Liver (tissue), 8 donors: ENCODE measurements at regions not wholly inside any gene's neighbourhood (a gene's known extent, or its start where the extent isn't known, plus 50 kb on each side); places are given as distances from the start of the nearest gene placed in this dataset.

Experiments used
- DNase-seq: peaks from one replicate; pipeline ENCODE4 v3.0.0-alpha.2; 2017; ENCODE audit warnings: low spot score
- H3K27ac ChIP-seq, 2 donors: one replicate each; pipeline ENCODE4 v1.7.0; 2013; ENCODE audit warnings: inconsistent platforms in 2 of 2, low read length in 2 of 2, control low read depth in 1 of 2, low read depth in 1 of 2, mild to moderate bottlenecking in 1 of 2
- H3K27me3 ChIP-seq, 4 donors: one replicate each; pipeline versions ENCODE4 v1.6.1 to v1.7.0; 2013; ENCODE audit warnings: low read length in 3 of 4, inconsistent platforms in 1 of 4, mild to moderate bottlenecking in 1 of 4, moderate library complexity in 1 of 4; ENCODE audit not compliant: control insufficient read depth in 4 of 4, insufficient read depth in 4 of 4
- H3K36me3 ChIP-seq, 4 donors: one replicate each; pipeline versions ENCODE4 v1.6.1 to v1.7.0; 2013; ENCODE audit warnings: low read length in 3 of 4, mild to moderate bottlenecking in 3 of 4, low read depth in 1 of 4, moderate library complexity in 1 of 4; ENCODE audit not compliant: control insufficient read depth in 4 of 4, insufficient read depth in 3 of 4
- H3K4me1 ChIP-seq, 4 donors: one replicate each; pipeline versions ENCODE4 v1.6.1 to v1.7.0; 2013; ENCODE audit warnings: low read length in 3 of 4, mild to moderate bottlenecking in 3 of 4, moderate library complexity in 1 of 4; ENCODE audit not compliant: control insufficient read depth in 4 of 4, insufficient read depth in 4 of 4
- H3K4me3 ChIP-seq, 3 donors: one replicate each; pipeline versions ENCODE4 v1.6.1 to v1.7.0; 2013; ENCODE audit warnings: low read length in 3 of 3, control low read depth in 1 of 3, low read depth in 1 of 3, mild to moderate bottlenecking in 1 of 3
- H3K9ac ChIP-seq, 2 donors: one replicate each; pipeline ENCODE4 v1.7.0; 2013; ENCODE audit warnings: low read length in 2 of 2, mild to moderate bottlenecking in 2 of 2, moderate library complexity in 2 of 2, control low read depth in 1 of 2, low read depth in 1 of 2
- H3K9me3 ChIP-seq, 4 donors: one replicate each; pipeline versions ENCODE4 v1.6.1 to v1.7.0; 2013; ENCODE audit warnings: low read length in 3 of 4; ENCODE audit not compliant: control insufficient read depth in 4 of 4
- FOXA1 ChIP-seq: IDR thresholded peaks from 2 replicates; pipeline ENCODE4 v1.6.1; 2016; ENCODE audit warnings: antibody characterized with exemption
- FOXA2 ChIP-seq: IDR thresholded peaks from 2 replicates; pipeline ENCODE4 v1.6.1; 2016; ENCODE audit warnings: antibody characterized with exemption
- GABPA ChIP-seq, 2 donors: IDR thresholded peaks in 1 of 2; conservative IDR thresholded peaks in 1 of 2; 2 replicates each; pipeline ENCODE4 v1.6.1; 2016; ENCODE audit warnings: antibody characterized with exemption in 2 of 2, mild to moderate bottlenecking in 1 of 2, moderate library complexity in 1 of 2
- HNF4A ChIP-seq, 2 donors: conservative IDR thresholded peaks; 2 replicates each; pipeline ENCODE4 v1.6.1; 2016; ENCODE audit warnings: antibody characterized with exemption in 2 of 2, mild to moderate bottlenecking in 2 of 2
- HNF4G ChIP-seq: IDR thresholded peaks from 2 replicates; pipeline ENCODE4 v1.6.1; 2016; ENCODE audit warnings: antibody characterized with exemption
- JUND ChIP-seq, 2 donors: IDR thresholded peaks; 2 replicates each; pipeline ENCODE4 v1.6.1; 2016; ENCODE audit warnings: antibody characterized with exemption in 2 of 2
- NR2F2 ChIP-seq: IDR thresholded peaks from 2 replicates; pipeline ENCODE4 v1.6.1; 2016; ENCODE audit warnings: antibody characterized with exemption
- RAD21 ChIP-seq, 2 donors: IDR thresholded peaks; 2 replicates each; pipeline ENCODE4 v1.6.1; 2016; ENCODE audit warnings: antibody characterized with exemption in 2 of 2, mild to moderate bottlenecking in 2 of 2
- RXRA ChIP-seq, 2 donors: IDR thresholded peaks; 2 replicates each; pipeline ENCODE4 v1.6.1; 2017 to 2018; ENCODE audit warnings: antibody characterized with exemption in 2 of 2, mild to moderate bottlenecking in 1 of 2
- SP1 ChIP-seq: IDR thresholded peaks from 2 replicates; pipeline ENCODE4 v1.6.1; 2018; ENCODE audit warnings: antibody characterized with exemption, mild to moderate bottlenecking
- TAF1 ChIP-seq: conservative IDR thresholded peaks from 2 replicates; pipeline ENCODE4 v1.6.1; 2016; ENCODE audit warnings: antibody characterized with exemption, mild to moderate bottlenecking
- YY1 ChIP-seq: IDR thresholded peaks from 2 replicates; pipeline ENCODE4 v1.6.1; 2016; ENCODE audit warnings: antibody characterized with exemption, mild to moderate bottlenecking
- WGBS: extraction: QIAGEN DNeasy Blood & Tissue Kit; methylation state at CpG from one replicate; pipeline ENCODE4 v1.1.7; 2013; 5-methylcytosine and 5-hydroxymethylcytosine counted together
- TF ChIP-seq, protein P1 (sequence below): fragments of 150-350 bp; IDR thresholded peaks from 2 replicates; pipeline ENCODE4 v1.5.1; 2017; ENCODE audit warnings: improper control_type of control experiment, low read depth, low read length; ENCODE audit not compliant: missing input control
- TF ChIP-seq, protein P2 (sequence below): IDR thresholded peaks from 2 replicates; pipeline ENCODE4 v1.6.1; 2016; ENCODE audit warnings: antibody characterized with exemption
- TF ChIP-seq, protein P3 (sequence below): IDR thresholded peaks from 2 replicates; pipeline ENCODE4 v1.6.1; 2016; ENCODE audit warnings: antibody characterized with exemption
- TF ChIP-seq, protein P4 (sequence below): IDR thresholded peaks from 2 replicates; pipeline ENCODE4 v1.6.1; 2016; ENCODE audit warnings: antibody characterized with exemption
- TF ChIP-seq, protein P5 (sequence below): IDR thresholded peaks from 2 replicates; pipeline ENCODE4 v1.6.1; 2016; ENCODE audit warnings: antibody characterized with exemption, mild to moderate bottlenecking
- donor health status: healthy.
- donor health status: healthy.
- donor health status: healthy.
- donor health status: healthy.
- donor health status: healthy.

GRCh38 chr10:70992436-70992835, 104.1 kb upstream of the PCBD1 start (continued):
- TF ChIP-seq, protein P1, sequence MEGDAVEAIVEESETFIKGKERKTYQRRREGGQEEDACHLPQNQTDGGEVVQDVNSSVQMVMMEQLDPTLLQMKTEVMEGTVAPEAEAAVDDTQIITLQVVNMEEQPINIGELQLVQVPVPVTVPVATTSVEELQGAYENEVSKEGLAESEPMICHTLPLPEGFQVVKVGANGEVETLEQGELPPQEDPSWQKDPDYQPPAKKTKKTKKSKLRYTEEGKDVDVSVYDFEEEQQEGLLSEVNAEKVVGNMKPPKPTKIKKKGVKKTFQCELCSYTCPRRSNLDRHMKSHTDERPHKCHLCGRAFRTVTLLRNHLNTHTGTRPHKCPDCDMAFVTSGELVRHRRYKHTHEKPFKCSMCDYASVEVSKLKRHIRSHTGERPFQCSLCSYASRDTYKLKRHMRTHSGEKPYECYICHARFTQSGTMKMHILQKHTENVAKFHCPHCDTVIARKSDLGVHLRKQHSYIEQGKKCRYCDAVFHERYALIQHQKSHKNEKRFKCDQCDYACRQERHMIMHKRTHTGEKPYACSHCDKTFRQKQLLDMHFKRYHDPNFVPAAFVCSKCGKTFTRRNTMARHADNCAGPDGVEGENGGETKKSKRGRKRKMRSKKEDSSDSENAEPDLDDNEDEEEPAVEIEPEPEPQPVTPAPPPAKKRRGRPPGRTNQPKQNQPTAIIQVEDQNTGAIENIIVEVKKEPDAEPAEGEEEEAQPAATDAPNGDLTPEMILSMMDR, result no peak
- TF ChIP-seq SP1 (no peak), JUND (IDR thresholded peaks at IDR 0.05) (no peak)

DNA sequence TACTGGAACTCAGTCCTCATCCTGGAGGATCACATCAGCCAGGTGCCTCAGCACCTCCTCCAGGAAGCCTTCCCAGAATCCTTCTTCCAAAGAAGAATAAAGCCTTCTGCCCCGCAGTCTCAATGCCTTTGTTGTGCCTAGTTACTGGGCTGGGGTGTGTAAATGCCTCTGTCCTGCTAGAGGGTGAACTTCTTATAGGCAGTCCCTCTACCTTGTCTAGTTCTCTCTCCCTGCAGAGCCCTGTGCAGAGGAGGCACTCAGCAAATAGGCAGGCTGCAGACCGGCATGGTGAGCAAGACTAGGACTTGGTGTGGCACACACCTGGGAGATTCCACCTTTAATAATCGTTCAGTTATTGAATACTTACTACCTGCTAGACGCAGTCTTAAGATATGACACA, 104.7 kb upstream of the PCBD1 start:
- Histone ChIP-seq H3K36me3 (no peaks in the 10 kb centered on the region), H3K27ac (no peak overlapping the region), H3K4me1 (no peaks in the 10 kb centered on the region), H3K27me3 (no peaks in the 10 kb centered on the region), H3K9ac (no peak overlapping the region), H3K4me3 (no peak overlapping the region), H3K9me3 (no peaks in the 10 kb centered on the region)
- DNase-seq, result no peak
- 88% methylated on average over 4 of the region's 4 CpGs for WGBS
- TF ChIP-seq RXRA (IDR thresholded peaks at IDR 0.05), result no peak
- TF ChIP-seq YY1, result no peak
- no peak for TF ChIP-seq SP1
- no peak for TF ChIP-seq HNF4G
- no peak for TF ChIP-seq HNF4A (conservative IDR thresholded peaks at IDR 0.05)
- TF ChIP-seq, protein P2, sequence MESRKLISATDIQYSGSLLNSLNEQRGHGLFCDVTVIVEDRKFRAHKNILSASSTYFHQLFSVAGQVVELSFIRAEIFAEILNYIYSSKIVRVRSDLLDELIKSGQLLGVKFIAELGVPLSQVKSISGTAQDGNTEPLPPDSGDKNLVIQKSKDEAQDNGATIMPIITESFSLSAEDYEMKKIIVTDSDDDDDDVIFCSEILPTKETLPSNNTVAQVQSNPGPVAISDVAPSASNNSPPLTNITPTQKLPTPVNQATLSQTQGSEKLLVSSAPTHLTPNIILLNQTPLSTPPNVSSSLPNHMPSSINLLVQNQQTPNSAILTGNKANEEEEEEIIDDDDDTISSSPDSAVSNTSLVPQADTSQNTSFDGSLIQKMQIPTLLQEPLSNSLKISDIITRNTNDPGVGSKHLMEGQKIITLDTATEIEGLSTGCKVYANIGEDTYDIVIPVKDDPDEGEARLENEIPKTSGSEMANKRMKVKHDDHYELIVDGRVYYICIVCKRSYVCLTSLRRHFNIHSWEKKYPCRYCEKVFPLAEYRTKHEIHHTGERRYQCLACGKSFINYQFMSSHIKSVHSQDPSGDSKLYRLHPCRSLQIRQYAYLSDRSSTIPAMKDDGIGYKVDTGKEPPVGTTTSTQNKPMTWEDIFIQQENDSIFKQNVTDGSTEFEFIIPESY, result no peak
- TF ChIP-seq, protein P1, result no peak
- TF ChIP-seq GABPA (IDR thresholded peaks at IDR 0.05 in 1 of 2, conservative IDR thresholded peaks at IDR 0.05 in 1 of 2), result no peak
- no peak for TF ChIP-seq RAD21 (IDR thresholded peaks at IDR 0.05)
- TF ChIP-seq, protein P3, sequence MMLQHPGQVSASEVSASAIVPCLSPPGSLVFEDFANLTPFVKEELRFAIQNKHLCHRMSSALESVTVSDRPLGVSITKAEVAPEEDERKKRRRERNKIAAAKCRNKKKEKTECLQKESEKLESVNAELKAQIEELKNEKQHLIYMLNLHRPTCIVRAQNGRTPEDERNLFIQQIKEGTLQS, result no peak
- TF ChIP-seq, protein P4, sequence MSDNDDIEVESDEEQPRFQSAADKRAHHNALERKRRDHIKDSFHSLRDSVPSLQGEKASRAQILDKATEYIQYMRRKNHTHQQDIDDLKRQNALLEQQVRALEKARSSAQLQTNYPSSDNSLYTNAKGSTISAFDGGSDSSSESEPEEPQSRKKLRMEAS, result no peak
- TF ChIP-seq FOXA2, result no peak
- no peak for TF ChIP-seq TAF1
- no peak for TF ChIP-seq NR2F2
- TF ChIP-seq, protein P5, sequence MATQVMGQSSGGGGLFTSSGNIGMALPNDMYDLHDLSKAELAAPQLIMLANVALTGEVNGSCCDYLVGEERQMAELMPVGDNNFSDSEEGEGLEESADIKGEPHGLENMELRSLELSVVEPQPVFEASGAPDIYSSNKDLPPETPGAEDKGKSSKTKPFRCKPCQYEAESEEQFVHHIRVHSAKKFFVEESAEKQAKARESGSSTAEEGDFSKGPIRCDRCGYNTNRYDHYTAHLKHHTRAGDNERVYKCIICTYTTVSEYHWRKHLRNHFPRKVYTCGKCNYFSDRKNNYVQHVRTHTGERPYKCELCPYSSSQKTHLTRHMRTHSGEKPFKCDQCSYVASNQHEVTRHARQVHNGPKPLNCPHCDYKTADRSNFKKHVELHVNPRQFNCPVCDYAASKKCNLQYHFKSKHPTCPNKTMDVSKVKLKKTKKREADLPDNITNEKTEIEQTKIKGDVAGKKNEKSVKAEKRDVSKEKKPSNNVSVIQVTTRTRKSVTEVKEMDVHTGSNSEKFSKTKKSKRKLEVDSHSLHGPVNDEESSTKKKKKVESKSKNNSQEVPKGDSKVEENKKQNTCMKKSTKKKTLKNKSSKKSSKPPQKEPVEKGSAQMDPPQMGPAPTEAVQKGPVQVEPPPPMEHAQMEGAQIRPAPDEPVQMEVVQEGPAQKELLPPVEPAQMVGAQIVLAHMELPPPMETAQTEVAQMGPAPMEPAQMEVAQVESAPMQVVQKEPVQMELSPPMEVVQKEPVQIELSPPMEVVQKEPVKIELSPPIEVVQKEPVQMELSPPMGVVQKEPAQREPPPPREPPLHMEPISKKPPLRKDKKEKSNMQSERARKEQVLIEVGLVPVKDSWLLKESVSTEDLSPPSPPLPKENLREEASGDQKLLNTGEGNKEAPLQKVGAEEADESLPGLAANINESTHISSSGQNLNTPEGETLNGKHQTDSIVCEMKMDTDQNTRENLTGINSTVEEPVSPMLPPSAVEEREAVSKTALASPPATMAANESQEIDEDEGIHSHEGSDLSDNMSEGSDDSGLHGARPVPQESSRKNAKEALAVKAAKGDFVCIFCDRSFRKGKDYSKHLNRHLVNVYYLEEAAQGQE, result no peak
- no peak for TF ChIP-seq FOXA1
